Parathyroid adenoma (tissue), 2 donors: ENCODE measurements at regions not wholly inside any gene's neighbourhood (a gene's known extent, or its start where the extent isn't known, plus 50 kb on each side); places are given as distances from the start of the nearest gene placed in this dataset.

Experiments used
- H2AFZ ChIP-seq: fragments of 300-600 bp; sonication (generic); one replicate; pipeline ENCODE4 v1.7.0; 2017; ENCODE audit warnings: antibody characterized with exemption, mild to moderate bottlenecking
- H3K27ac ChIP-seq: fragments of 300-600 bp; sonication (generic); one replicate; pipeline ENCODE4 v1.7.0; 2017
- H3K27me3 ChIP-seq: fragments of 300-600 bp; sonication (generic); one replicate; pipeline ENCODE4 v1.7.0; 2017; ENCODE audit warnings: low read length; ENCODE audit not compliant: control insufficient read depth, insufficient read depth
- H3K36me3 ChIP-seq: fragments of 300-600 bp; sonication (generic); one replicate; pipeline ENCODE4 v1.7.0; 2017; ENCODE audit warnings: low read length; ENCODE audit not compliant: control insufficient read depth, insufficient read depth
- H3K4me1 ChIP-seq: fragments of 300-600 bp; sonication (generic); one replicate; pipeline ENCODE4 v1.7.0; 2017; ENCODE audit warnings: control low read depth
- H3K4me2 ChIP-seq: fragments of 300-600 bp; sonication (generic); one replicate; pipeline ENCODE4 v1.7.0; 2017; ENCODE audit warnings: low read length
- H3K4me3 ChIP-seq: fragments of 300-600 bp; sonication (generic); one replicate; pipeline ENCODE4 v1.7.0; 2017; ENCODE audit warnings: low read depth, low read length
- H3K79me2 ChIP-seq: fragments of 300-600 bp; sonication (generic); one replicate; pipeline ENCODE4 v1.7.0; 2017; ENCODE audit warnings: control low read depth
- H3K9ac ChIP-seq: fragments of 300-600 bp; sonication (generic); one replicate; pipeline ENCODE4 v1.7.0; 2017; ENCODE audit warnings: mild to moderate bottlenecking
- H3K9me3 ChIP-seq: fragments of 300-600 bp; sonication (generic); one replicate; pipeline ENCODE4 v1.7.0; 2017; ENCODE audit warnings: low read length; ENCODE audit not compliant: control insufficient read depth
- CTCF ChIP-seq: fragments of 300-600 bp; sonication (generic); IDR thresholded peaks from one replicate; pipeline ENCODE4 v1.7.0; 2017; ENCODE audit warnings: antibody characterized with exemption, mild to moderate bottlenecking
- donor health status: primary hyperparathyroidism.

GRCh38 chr10:50990568-50991455 is 83.5 kb upstream of the PRKG1 start:
- no peak overlapping the region for H3K9ac ChIP-seq
- H3K4me2 ChIP-seq = peak overlapping the region; percentile 88
- peak overlapping the region; percentile 66 for H3K4me3 ChIP-seq
- no peaks in the 10 kb centered on the region for H3K27me3 ChIP-seq
- H3K4me1 ChIP-seq = no peaks in the 10 kb centered on the region
- H3K27ac ChIP-seq = peak overlapping the region; percentile 58
- H3K36me3 ChIP-seq = no peaks in the 10 kb centered on the region
- TF ChIP-seq CTCF = no peak
- H3K79me2 ChIP-seq = no peaks in the 10 kb centered on the region
- H3K9me3 ChIP-seq = no peaks in the 10 kb centered on the region
- peak overlapping the region; percentile 80 for H2AFZ ChIP-seq

DNA sequence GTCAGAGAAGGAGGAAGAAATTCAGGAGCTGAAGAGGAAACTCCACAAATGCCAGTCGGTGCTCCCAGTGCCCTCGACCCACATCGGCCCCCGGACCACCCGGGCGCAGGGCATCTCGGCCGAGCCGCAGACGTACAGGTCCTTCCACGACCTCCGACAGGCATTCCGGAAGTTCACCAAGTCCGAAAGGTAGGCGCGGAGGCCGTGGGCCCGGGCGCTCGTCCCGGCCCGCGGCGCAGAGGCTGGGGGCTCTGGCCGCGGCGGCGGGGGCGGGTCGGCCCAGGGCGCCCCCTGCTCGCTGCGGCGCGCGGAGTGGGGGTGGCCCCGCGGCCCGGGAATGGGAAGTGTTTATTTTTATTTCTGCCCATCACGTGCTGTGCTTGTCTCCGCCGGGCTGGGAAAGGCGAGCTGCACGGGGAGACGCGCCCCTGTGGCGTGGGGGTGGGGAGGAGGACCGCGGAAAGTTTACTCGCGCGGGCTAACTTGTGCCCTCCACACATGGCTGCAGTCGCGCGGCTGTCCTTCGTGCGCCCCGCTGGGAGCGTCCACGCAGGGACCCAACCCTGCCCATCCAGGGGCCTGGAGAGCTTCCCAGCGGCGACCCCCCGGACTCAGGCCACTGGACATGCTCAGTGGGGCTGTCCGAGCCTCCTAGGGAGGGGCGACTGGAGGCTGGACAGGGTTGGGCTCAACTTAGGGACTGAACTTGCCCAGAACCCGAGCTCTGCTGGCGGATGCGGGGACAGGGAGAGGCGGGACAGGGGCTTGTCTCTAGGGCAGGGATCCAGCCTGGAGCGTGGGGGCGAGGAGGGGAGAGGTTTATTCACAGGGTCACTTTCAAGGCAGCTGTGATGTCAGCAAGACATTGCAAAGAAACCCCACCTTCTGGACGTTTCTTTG is 82.6 kb upstream of the PRKG1 start:
- H3K27me3 ChIP-seq = no peaks in the 10 kb centered on the region
- H3K27ac ChIP-seq = peak overlapping the region; percentile 58
- H3K79me2 ChIP-seq = no peaks in the 10 kb centered on the region
- no peaks in the 10 kb centered on the region for H3K36me3 ChIP-seq
- H2AFZ ChIP-seq = peak overlapping the region; percentile 80
- H3K4me1 ChIP-seq = no peaks in the 10 kb centered on the region
- no peak for TF ChIP-seq CTCF
- peak overlapping the region; percentile 66 for H3K4me3 ChIP-seq
- no peak overlapping the region for H3K9ac ChIP-seq
- H3K4me2 ChIP-seq = peak overlapping the region; percentile 88
- no peaks in the 10 kb centered on the region for H3K9me3 ChIP-seq

GRCh38 chr10:50992356-50992901 is 81.9 kb upstream of the PRKG1 start:
- Histone ChIP-seq H3K36me3 (no peaks in the 10 kb centered on the region), H3K4me3 (peak overlapping the region; percentile 11), H3K4me2 (no peak overlapping the region), H3K27ac (peak overlapping the region; percentile 25), H3K9ac (no peak overlapping the region), H3K79me2 (no peaks in the 10 kb centered on the region), H3K4me1 (no peaks in the 10 kb centered on the region), H2AFZ (peak overlapping the region; percentile 80), H3K27me3 (no peaks in the 10 kb centered on the region), H3K9me3 (no peaks in the 10 kb centered on the region)
- no peak for TF ChIP-seq CTCF

DNA sequence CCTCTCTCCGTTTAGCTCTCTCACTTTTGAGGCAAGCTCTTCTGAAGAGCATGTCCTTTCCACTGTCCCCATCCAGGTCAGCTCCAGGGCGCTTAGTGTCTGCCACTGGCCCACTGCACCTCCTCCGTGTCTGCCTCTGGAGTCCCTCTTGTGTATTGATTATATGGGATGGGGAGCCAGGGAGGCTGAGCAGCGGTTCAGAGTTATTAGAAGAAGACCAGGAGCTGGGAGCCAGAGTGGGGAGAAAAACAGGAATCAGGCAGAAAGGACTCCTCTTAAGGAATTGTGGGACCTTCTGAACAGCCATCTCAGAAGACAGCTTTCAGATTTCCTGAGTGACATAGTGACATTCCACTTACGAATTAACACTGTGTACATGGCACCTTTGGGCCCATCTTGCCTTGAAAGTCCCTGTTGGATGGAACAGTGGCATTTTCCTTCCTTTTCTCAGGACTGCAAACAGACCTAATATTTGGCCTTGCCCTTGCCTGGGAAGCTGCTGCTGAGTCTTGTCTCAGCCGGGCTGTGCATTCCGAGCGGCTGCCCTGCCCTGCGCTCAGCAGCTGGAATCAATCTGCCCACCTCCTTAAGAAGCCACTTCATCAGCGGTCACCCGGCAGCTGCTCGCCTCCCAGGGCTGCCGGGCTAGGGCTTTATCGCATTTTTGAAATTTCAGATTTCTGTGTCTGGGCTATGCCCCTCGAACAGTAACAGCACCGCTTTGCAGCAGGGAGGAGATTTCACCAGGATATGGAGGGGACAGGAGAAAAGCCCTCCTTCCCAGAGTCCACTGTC is 81.1 kb upstream of the PRKG1 start:
- H3K36me3 ChIP-seq = no peaks in the 10 kb centered on the region
- no peak overlapping the region for H3K9ac ChIP-seq
- TF ChIP-seq CTCF = no peak
- no peaks in the 10 kb centered on the region for H3K27me3 ChIP-seq
- peak overlapping the region; percentile 25 for H3K27ac ChIP-seq
- no peak overlapping the region for H3K4me2 ChIP-seq
- no peaks in the 10 kb centered on the region for H3K79me2 ChIP-seq
- no peaks in the 10 kb centered on the region for H3K9me3 ChIP-seq
- H3K4me3 ChIP-seq = no peak overlapping the region
- no peaks in the 10 kb centered on the region for H3K4me1 ChIP-seq
- H2AFZ ChIP-seq = no peak overlapping the region
